Small intestine (tissue), 7 donors: ENCODE measurements at regions not wholly inside any gene's neighbourhood (a gene's known extent, or its start where the extent isn't known, plus 50 kb on each side); places are given as distances from the start of the nearest gene placed in this dataset.
A peak's percentile ranks its signal among the peaks of the same experiment; 100 is the strongest.

Experiments used
- DNase-seq, 2 donors: peaks; one replicate each; pipeline versions ENCODE4 v3.0.0 to v3.0.0-alpha.2; 2013
- FAIRE-seq: peaks from 2 replicates; lab custom pipeline; 2012; peaks lifted over from hg19 to GRCh38; lab: Jason Lieb, UNC
- H3K27ac ChIP-seq, 3 donors: one replicate each; pipeline ENCODE4 v1.5.1; 2013; ENCODE audit warnings: low read length in 2 of 3, mild to moderate bottlenecking in 2 of 3, control low read depth in 1 of 3, inconsistent platforms in 1 of 3, low read depth in 1 of 3, moderate library complexity in 1 of 3
- H3K27me3 ChIP-seq, 3 donors: one replicate each; pipeline ENCODE4 v1.6.1; 2013; ENCODE audit warnings: low read length in 3 of 3, inconsistent platforms in 1 of 3; ENCODE audit not compliant: control insufficient read depth in 3 of 3, insufficient read depth in 3 of 3
- H3K36me3 ChIP-seq, 3 donors: one replicate each; pipeline ENCODE4 v1.6.1; 2013; ENCODE audit warnings: low read length in 3 of 3, inconsistent platforms in 1 of 3, low read depth in 1 of 3, mild to moderate bottlenecking in 1 of 3, moderate library complexity in 1 of 3; ENCODE audit not compliant: control insufficient read depth in 3 of 3, insufficient read depth in 2 of 3
- H3K4me1 ChIP-seq, 3 donors: one replicate each; pipeline ENCODE4 v1.6.1; 2013; ENCODE audit warnings: low read length in 2 of 3, inconsistent platforms in 1 of 3, low read depth in 1 of 3, mild to moderate bottlenecking in 1 of 3, moderate library complexity in 1 of 3; ENCODE audit not compliant: control insufficient read depth in 3 of 3, insufficient read depth in 2 of 3
- H3K4me3 ChIP-seq, 3 donors: one replicate each; pipeline ENCODE4 v1.5.1; 2013; ENCODE audit warnings: low read length in 3 of 3, control low read depth in 1 of 3, inconsistent platforms in 1 of 3, low read depth in 1 of 3, mild to moderate bottlenecking in 1 of 3, moderate library complexity in 1 of 3
- H3K9me3 ChIP-seq, 2 donors: one replicate each; pipeline ENCODE4 v1.6.1; 2013; ENCODE audit warnings: low read depth in 1 of 2, low read length in 1 of 2; ENCODE audit not compliant: control insufficient read depth in 2 of 2, insufficient read depth in 1 of 2
- WGBS, 3 donors: extraction: QIAGEN DNeasy Blood & Tissue Kit; methylation state at CpG; one replicate each; pipeline ENCODE4 v1.1.7; 2013; 5-methylcytosine and 5-hydroxymethylcytosine counted together
- donor health status: healthy with polysubstance abuse.
- donor health status: control.
- donor health status: control.
- donor health status: Bipolar disorder and iron deficiency.
- donor health status: healthy.

DNA sequence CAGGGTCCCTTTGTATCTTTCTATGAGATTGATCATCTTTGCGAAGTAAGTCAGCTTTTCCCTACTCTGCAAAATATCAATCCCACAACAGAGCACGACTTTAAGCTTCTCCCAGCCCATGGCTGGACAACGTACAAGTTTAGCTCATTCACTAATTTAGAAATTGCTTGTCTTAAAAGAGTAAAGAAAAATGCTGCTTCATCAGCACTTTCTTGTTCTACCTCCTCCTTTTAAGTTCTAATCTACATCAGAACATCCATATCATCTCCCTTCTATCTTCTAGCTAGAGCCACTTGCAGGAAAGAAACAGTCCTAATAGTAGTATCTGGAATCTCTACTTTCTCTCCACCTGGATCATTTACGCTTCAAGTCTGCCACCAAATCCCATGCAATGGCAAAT, 441.2 kb upstream of the ESRRG start:
- WGBS, 3 donors = 86 to 91% (median 86%) methylated on average over 4 of the region's 4 CpGs
- Histone ChIP-seq H3K36me3 (no peaks in the 10 kb centered on the region), H3K4me1 (no peaks in the 10 kb centered on the region), H3K27me3 (no peaks in the 10 kb centered on the region), H3K4me3 (no peak overlapping the region), H3K27ac (no peak overlapping the region), H3K9me3 (no peaks in the 10 kb centered on the region)
- FAIRE-seq (no peak), DNase-seq (no peak)

DNA sequence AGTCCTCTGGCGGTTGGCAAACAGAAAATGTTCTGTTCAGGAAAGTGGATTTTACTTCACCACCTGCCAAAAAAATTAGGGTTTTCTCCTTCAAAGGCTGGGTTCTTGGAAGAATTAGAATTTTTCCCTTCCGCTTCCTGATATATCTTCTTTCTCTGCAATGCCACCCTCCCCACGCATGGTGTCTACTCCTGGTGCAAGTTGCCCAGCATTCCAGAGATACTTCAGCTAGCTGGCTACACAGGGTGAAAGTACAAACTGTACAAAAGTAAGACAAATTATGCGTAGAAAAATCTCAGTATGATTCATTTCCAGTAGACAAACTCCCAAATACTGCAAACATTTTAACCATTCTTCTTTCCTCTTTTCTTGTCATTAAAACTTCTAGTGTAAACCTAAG, 430.1 kb upstream of the ESRRG start:
- H3K4me3 ChIP-seq = no peak overlapping the region
- DNase-seq (no peak), FAIRE-seq (no peak)
- no peak overlapping the region for H3K27ac ChIP-seq
- 81 to 90% (median 88%) methylated on average over 4 of the region's 4 CpGs for WGBS, 3 donors
- H3K36me3 ChIP-seq = no peaks in the 10 kb centered on the region
- no peaks in the 10 kb centered on the region for H3K27me3 ChIP-seq
- H3K4me1 ChIP-seq = no peaks in the 10 kb centered on the region
- no peaks in the 10 kb centered on the region for H3K9me3 ChIP-seq

DNA sequence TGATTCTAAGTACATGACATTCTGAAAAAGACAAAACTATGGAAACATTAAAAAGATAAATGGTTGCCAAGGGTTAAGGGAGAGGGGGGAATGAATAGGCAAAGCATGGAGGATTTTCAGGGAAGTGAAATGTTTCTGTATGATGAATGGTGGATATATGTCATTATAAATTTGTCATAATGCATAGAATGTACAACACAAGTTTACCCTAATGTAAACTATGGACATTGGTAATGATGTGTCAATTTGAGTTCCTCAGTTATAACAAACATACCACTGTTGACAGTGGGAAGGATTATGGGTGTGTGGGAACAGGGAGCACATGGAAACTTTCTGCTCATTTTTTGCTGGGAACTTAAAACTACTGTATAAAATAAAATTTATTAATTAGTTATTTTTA, 427.1 kb upstream of the ESRRG start:
- no peak overlapping the region for H3K4me3 ChIP-seq

DNA sequence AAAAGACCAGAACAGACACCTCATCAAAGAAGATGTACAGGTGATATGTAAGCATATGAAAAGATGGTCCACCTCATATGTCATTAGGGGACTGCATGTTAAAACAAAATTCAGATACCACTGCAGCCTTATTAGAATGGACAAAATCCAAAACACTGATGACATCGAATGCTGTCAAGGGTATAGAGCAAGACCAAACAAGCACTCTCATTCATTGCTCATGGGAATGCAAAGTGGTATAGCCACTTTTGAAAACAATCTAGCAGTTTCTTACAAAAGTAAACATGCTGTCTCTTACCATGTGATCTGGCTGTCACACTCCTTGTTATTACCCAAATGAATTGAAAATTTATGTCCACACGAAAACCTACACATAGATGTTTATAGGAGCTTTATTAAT, 426.6 kb upstream of the ESRRG start:
- Histone ChIP-seq H3K4me1 (no peaks in the 10 kb centered on the region), H3K27ac (no peak overlapping the region), H3K27me3 (no peaks in the 10 kb centered on the region), H3K4me3 (no peak overlapping the region), H3K9me3 (peaks cover 0 to 2% of the 10 kb centered on the region in 2 donors), H3K36me3 (no peaks in the 10 kb centered on the region)
- WGBS, 3 donors = 71 to 83% (median 75%) methylated on average over 2 of the region's 2 CpGs
- FAIRE-seq (no peak), DNase-seq (no peak)

More for the DNA sequence above, 427.1 kb upstream of the ESRRG start:
- H3K27ac ChIP-seq = no peak overlapping the region
- no peaks in the 10 kb centered on the region for H3K27me3 ChIP-seq
- no peaks in the 10 kb centered on the region for H3K9me3 ChIP-seq
- H3K36me3 ChIP-seq = no peaks in the 10 kb centered on the region
- no peaks in the 10 kb centered on the region for H3K4me1 ChIP-seq
- FAIRE-seq (no peak), DNase-seq (no peak)

DNA sequence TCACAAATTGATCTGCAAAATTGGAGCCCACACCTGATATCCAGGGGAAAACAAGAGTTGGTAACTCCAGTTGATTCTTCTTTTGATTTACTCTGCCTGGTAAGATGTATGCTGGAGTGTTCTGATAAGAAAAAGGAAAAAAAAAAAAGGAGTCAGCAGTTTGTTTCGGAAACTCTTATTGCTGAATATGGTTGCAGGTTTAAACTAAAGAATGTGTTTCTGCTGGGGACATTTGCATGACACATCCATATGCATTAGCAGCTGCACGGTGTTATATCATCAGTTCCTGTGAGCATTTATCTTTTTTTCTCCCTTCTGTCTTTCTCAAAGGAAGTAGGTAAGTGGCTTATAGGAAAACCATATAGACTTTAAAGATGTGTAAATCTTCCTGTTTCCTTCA, 418.5 kb upstream of the ESRRG start:
- Histone ChIP-seq H3K4me1 (peaks cover 0 to 26% (median 7%) of the 10 kb centered on the region in 3 donors), H3K4me3 (no peak overlapping the region), H3K36me3 (no peaks in the 10 kb centered on the region), H3K27me3 (peaks cover 6 to 53% (median 24%) of the 10 kb centered on the region in 3 donors), H3K27ac (no peak overlapping the region), H3K9me3 (peaks cover 0 to 5% of the 10 kb centered on the region in 2 donors)
- DNase-seq (no peak), FAIRE-seq (no peak)
- WGBS, 3 donors = 75 to 79% (median 78%) methylated on average over 2 of the region's 2 CpGs

DNA sequence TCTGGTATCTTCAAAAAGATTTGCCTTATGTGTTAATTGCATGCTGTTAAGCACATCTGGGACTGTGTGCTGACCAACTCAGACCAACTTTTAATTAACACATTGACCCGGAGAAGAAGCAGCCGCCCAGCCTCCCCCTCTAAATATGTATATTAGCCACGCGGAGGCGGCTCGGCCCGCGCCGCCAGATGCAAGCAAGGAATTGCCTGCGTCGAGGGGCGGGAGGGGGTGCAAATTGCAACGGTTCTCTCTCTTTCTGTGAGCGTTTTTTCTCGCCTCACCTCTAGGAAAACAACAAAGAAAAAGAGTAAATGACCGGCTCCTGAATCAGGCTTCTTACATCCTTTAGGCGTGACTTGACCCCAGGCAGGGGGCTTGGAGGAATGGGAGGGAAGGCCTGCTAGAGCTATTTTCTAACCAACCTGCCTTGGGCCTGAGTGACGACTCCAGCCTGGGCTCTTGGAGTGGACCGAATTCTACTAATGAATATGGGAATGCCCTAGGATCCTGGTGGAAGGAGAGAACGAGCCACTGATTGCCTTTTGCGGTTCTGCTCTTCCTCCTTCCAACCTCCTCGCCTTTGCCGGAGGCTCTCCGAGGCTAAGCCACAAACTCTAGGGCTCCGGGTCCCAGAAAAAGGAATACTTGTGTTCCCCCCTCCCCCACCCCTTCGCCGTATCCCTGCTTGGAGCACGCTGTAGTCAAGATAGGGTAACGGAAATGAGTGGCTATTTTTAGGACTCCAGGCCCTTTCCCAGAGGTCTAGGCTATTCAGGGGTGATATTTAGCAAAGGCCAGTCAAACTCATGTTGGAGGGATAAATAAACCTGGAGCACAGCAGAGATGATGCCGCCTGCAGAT, 417.0 kb upstream of the ESRRG start:
- H3K36me3 ChIP-seq = no peaks in the 10 kb centered on the region
- H3K9me3 ChIP-seq = peaks cover 0 to 5% of the 10 kb centered on the region in 2 donors
- WGBS, 3 donors = 41 to 47% (median 46%) methylated on average over 29 to 30 of the region's 30 CpGs
- no peak for DNase-seq
- H3K4me3 ChIP-seq = peak overlapping the region in 1 of 3 donors; percentile 9
- H3K27ac ChIP-seq = no peak overlapping the region
- peaks cover 2 to 37% (median 7%) of the 10 kb centered on the region in 3 donors for H3K4me1 ChIP-seq
- FAIRE-seq = no peak
- H3K27me3 ChIP-seq = peaks cover 10 to 67% (median 25%) of the 10 kb centered on the region in 3 donors

DNA sequence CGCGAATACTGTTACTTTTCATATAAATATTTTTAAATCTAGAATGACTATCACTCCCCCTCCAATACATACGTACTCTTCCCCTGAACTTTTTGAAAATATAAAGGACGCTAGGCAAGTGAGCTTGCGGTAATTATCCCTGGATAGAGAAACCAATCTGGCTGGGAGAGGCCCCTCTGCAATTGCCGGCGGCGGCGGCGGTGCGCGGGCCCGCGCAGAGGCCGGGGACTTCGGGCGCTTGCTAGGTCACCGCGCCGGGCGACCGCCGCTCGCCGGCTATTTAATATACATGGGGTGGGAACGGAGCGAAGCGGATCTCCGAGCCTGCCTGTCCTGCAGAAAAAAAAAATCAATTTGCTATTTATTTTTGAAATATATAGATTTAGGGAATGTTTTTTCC, 416.3 kb upstream of the ESRRG start:
- DNase-seq (peak in 1 of 2 donors; percentile 43), FAIRE-seq (no peak)
- peaks cover 0 to under 1% of the 10 kb centered on the region in 2 donors for H3K9me3 ChIP-seq
- H3K27ac ChIP-seq = no peak overlapping the region
- peaks cover 2 to 41% (median 7%) of the 10 kb centered on the region in 3 donors for H3K4me1 ChIP-seq
- H3K27me3 ChIP-seq = peaks cover 11 to 75% (median 30%) of the 10 kb centered on the region in 3 donors
- 7 to 14% (median 13%) methylated on average over 29 of the region's 29 CpGs for WGBS, 3 donors
- no peaks in the 10 kb centered on the region for H3K36me3 ChIP-seq
- peak overlapping the region in 1 of 3 donors; percentile 9 for H3K4me3 ChIP-seq

DNA sequence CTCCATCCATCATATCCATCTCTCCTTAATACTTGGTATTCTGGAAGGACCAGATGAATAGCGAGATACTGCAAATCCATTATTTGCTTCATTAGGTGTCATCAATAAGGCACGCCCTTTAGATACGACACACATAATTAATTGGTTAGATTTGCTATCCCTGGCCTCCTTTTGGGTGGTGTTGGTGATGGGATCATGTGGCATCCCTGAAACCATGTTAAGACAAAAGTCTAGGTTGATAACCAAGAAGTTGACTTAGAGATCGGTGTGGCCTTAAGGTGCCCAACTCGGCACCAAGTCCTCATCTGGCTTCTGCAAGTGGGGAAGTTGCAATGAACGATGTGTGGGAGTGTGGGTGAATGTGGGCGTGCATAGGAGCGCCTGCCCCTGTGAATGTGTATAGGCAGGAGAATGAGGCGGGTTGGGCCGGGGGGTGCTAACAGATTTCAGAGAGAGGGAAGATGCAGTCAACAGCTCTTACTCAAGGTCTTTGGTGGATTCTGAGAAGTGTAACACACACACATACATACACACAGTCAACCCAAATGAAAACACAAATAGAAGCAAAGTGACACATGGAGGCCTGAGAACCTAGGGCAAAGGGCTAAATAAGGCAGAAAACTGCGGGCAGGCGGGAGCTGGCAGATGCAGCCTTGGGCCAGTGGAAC, 415.7 kb upstream of the ESRRG start:
- Histone ChIP-seq H3K27me3 (peaks cover 17 to 80% (median 35%) of the 10 kb centered on the region in 3 donors), H3K9me3 (no peaks in the 10 kb centered on the region), H3K4me1 (peaks cover 2 to 47% (median 7%) of the 10 kb centered on the region in 3 donors), H3K4me3 (peak overlapping the region in 1 of 3 donors; percentile 9), H3K36me3 (no peaks in the 10 kb centered on the region), H3K27ac (no peak overlapping the region)
- 38 to 47% (median 40%) methylated on average over 12 of the region's 12 CpGs for WGBS, 3 donors
- DNase-seq (peak in 1 of 2 donors; percentile 32), FAIRE-seq (no peak)
